ENCODE measurements at regions not wholly inside any gene's neighbourhood (a gene's known extent, or its start where the extent isn't known, plus 50 kb on each side); places are given as distances from the start of the nearest gene placed in this dataset.

DNA sequence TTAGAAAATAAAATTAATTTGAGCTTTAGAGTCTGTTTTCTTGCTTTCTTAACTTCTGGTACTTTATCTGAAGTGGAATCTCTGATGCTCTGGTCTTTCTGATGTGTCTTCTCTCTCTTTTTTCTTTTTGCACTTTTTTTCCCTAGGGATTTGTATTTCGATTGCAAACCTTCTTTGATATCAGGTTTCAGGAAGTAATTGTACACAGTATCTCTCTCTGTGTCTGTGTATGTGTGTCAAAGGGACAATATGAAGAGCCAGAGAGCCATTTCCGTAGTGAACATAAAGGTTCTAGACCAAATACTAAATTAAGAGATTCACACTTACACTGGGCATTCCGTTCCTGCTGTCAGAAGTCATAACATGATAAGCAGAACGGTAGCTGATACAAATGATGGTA, 325.0 kb downstream of the PCDH7 start:
- TF ChIP-seq CEBPB (IDR thresholded peaks at IDR 0.05) (no peak), EP300 (IDR thresholded peaks at IDR 0.05; ENCODE audit: borderline replicate concordance) (no peak)
